Spleen (tissue), 7 donors: ENCODE measurements at regions not wholly inside any gene's neighbourhood (a gene's known extent, or its start where the extent isn't known, plus 50 kb on each side); places are given as distances from the start of the nearest gene placed in this dataset.

Experiments
- POLR2A ChIP-seq, 3 donors: fragments of 450-650 bp; IDR thresholded peaks; one replicate each; pipeline ENCODE4 v1.5.1; 2017; ENCODE audit warnings: antibody characterized with exemption in 3 of 3, mild to moderate bottlenecking in 1 of 3
- TF ChIP-seq, protein P1 (sequence below), 11 experiments: fragments of 200-600 bp in 7 of 11; fragments of 450-650 bp in 4 of 11; sonication (generic) in 4 of 11; IDR thresholded peaks in 8 of 11; conservative IDR thresholded peaks in 3 of 11; 1 replicate in 7 of 11; 2 replicates in 4 of 11; pipeline versions ENCODE4 v1.4.0 to v1.8.0; 2016 to 2021; ENCODE audit warnings: antibody characterized with exemption in 11 of 11, inconsistent platforms in 4 of 11, mild to moderate bottlenecking in 1 of 11
- donor health status: DM: no; HTN: no; CAD: no; lungs with moderate emphysema.
- donor health status: DM: no; HTN: no; CAD: no.
- donor health status: DM: no; HTN: no; CAD: no.

DNA sequence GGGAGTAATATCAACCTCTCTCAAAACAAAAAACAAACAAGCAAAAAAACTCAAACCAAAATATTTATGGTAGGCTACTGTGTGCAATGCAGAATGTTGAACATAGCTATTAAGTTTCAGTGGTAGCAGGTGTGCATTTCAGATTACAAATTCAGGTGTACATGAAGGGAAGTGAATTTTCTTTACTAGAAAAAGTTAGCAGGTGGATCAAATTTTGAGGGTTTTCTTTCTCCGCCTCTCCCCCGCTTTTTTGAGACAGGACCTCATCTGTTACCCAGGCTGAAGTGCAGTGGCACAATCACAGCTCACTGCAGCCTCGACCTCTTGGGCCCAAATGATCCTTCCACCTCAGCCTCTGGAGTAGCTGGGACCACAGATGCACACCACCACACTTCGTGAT lies 109.7 kb upstream of the GOLIM4 start:
- TF ChIP-seq, protein P1, sequence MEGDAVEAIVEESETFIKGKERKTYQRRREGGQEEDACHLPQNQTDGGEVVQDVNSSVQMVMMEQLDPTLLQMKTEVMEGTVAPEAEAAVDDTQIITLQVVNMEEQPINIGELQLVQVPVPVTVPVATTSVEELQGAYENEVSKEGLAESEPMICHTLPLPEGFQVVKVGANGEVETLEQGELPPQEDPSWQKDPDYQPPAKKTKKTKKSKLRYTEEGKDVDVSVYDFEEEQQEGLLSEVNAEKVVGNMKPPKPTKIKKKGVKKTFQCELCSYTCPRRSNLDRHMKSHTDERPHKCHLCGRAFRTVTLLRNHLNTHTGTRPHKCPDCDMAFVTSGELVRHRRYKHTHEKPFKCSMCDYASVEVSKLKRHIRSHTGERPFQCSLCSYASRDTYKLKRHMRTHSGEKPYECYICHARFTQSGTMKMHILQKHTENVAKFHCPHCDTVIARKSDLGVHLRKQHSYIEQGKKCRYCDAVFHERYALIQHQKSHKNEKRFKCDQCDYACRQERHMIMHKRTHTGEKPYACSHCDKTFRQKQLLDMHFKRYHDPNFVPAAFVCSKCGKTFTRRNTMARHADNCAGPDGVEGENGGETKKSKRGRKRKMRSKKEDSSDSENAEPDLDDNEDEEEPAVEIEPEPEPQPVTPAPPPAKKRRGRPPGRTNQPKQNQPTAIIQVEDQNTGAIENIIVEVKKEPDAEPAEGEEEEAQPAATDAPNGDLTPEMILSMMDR (IDR thresholded peaks at IDR 0.05 in 8 of 11, conservative IDR thresholded peaks at IDR 0.05 in 3 of 11) = no peak
- TF ChIP-seq POLR2A (IDR thresholded peaks at IDR 0.05) = no peak
